ENCODE measurements at regions not wholly inside any gene's neighbourhood (a gene's known extent, or its start where the extent isn't known, plus 50 kb on each side); places are given as distances from the start of the nearest gene placed in this dataset.
"Not testable (repeated sequence)": the region's sequence is repeated elsewhere in the genome, so short reads cannot be mapped to it uniquely, and the experiment has no call there.

- TF ChIP-seq CTCF (IDR thresholded peaks at IDR 0.05; ENCODE audit: extremely low read depth, low read depth, low read length) = no peak
- no peak overlapping the region for H2AFZ ChIP-seq (ENCODE audit: low read length)
- no peaks in the 10 kb centered on the region for H3K4me1 ChIP-seq (ENCODE audit: insufficient read depth, low read length)
- no peak overlapping the region for H3K27ac ChIP-seq (ENCODE audit: low read depth, low read length)
- no peak for DNase-seq (ENCODE audit: insufficient read length, low spot score, missing footprints)
- no peak overlapping the region for H3K4me3 ChIP-seq (ENCODE audit: insufficient read depth, low read length)
- no peaks in the 10 kb centered on the region for H3K79me2 ChIP-seq (ENCODE audit: insufficient read depth, low read length)
- H4K20me1 ChIP-seq (ENCODE audit: insufficient read depth, low read length) = no peaks in the 10 kb centered on the region
- H3K9me3 ChIP-seq (ENCODE audit: low read depth, low read length) = no peaks in the 10 kb centered on the region
- no peaks in the 10 kb centered on the region for H3K27me3 ChIP-seq (ENCODE audit: insufficient read depth, low read length)
- H3K36me3 ChIP-seq (ENCODE audit: insufficient read depth, low read length) = no peaks in the 10 kb centered on the region
- no peak overlapping the region for H3K4me2 ChIP-seq (ENCODE audit: insufficient read depth, low read length)
These were observed 512.0 kb downstream of the DACH1 start for GRCh38 chr13:71355010-71355409.

GRCh38 chr13:71350886-71351285 lies 516.1 kb downstream of the DACH1 start:
- Histone ChIP-seq H3K27ac (ENCODE audit: low read depth, low read length) (no peak overlapping the region), H3K36me3 (ENCODE audit: insufficient read depth, low read length) (no peaks in the 10 kb centered on the region), H4K20me1 (ENCODE audit: insufficient read depth, low read length) (no peaks in the 10 kb centered on the region), H3K4me2 (ENCODE audit: insufficient read depth, low read length) (no peak overlapping the region), H3K4me3 (ENCODE audit: insufficient read depth, low read length) (no peak overlapping the region), H3K9me3 (ENCODE audit: low read depth, low read length) (no peaks in the 10 kb centered on the region), H3K4me1 (ENCODE audit: insufficient read depth, low read length) (no peaks in the 10 kb centered on the region), H3K79me2 (ENCODE audit: insufficient read depth, low read length) (no peaks in the 10 kb centered on the region), H2AFZ (ENCODE audit: low read length) (no peak overlapping the region), H3K27me3 (ENCODE audit: insufficient read depth, low read length) (no peaks in the 10 kb centered on the region)
- no peak for TF ChIP-seq CTCF (IDR thresholded peaks at IDR 0.05; ENCODE audit: extremely low read depth, low read depth, low read length)
- DNase-seq (ENCODE audit: insufficient read length, low spot score, missing footprints) = no peak

- H3K27ac ChIP-seq (ENCODE audit: low read depth, low read length); H3K4me2 ChIP-seq (ENCODE audit: insufficient read depth, low read length); H4K20me1 ChIP-seq (ENCODE audit: insufficient read depth, low read length); H3K27me3 ChIP-seq (ENCODE audit: insufficient read depth, low read length); H3K9me3 ChIP-seq (ENCODE audit: low read depth, low read length); H3K4me3 ChIP-seq (ENCODE audit: insufficient read depth, low read length); H2AFZ ChIP-seq (ENCODE audit: low read length); H3K4me1 ChIP-seq (ENCODE audit: insufficient read depth, low read length); H3K36me3 ChIP-seq (ENCODE audit: insufficient read depth, low read length); H3K79me2 ChIP-seq (ENCODE audit: insufficient read depth, low read length); DNase-seq (ENCODE audit: insufficient read length, low spot score, missing footprints): not testable (repeated sequence)
These were observed 521.1 kb downstream of the DACH1 start for GRCh38 chr13:71345856-71346255.

GRCh38 chr13:71339736-71340135 lies 527.3 kb downstream of the DACH1 start:
- H2AFZ ChIP-seq (ENCODE audit: low read length) = no peak overlapping the region
- no peak overlapping the region for H3K27ac ChIP-seq (ENCODE audit: low read depth, low read length)
- DNase-seq (ENCODE audit: insufficient read length, low spot score, missing footprints) = no peak
- H3K4me2 ChIP-seq (ENCODE audit: insufficient read depth, low read length) = no peak overlapping the region
- H3K36me3 ChIP-seq (ENCODE audit: insufficient read depth, low read length) = no peaks in the 10 kb centered on the region
- H3K27me3 ChIP-seq (ENCODE audit: insufficient read depth, low read length) = no peaks in the 10 kb centered on the region
- no peak overlapping the region for H3K4me3 ChIP-seq (ENCODE audit: insufficient read depth, low read length)
- no peak for TF ChIP-seq CTCF (IDR thresholded peaks at IDR 0.05; ENCODE audit: extremely low read depth, low read depth, low read length)
- H3K79me2 ChIP-seq (ENCODE audit: insufficient read depth, low read length) = no peaks in the 10 kb centered on the region
- no peaks in the 10 kb centered on the region for H3K9me3 ChIP-seq (ENCODE audit: low read depth, low read length)
- no peaks in the 10 kb centered on the region for H4K20me1 ChIP-seq (ENCODE audit: insufficient read depth, low read length)
- no peaks in the 10 kb centered on the region for H3K4me1 ChIP-seq (ENCODE audit: insufficient read depth, low read length)

GRCh38 chr13:71339005-71339404 lies 528.0 kb downstream of the DACH1 start:
- no peak overlapping the region for H3K4me3 ChIP-seq (ENCODE audit: insufficient read depth, low read length)
- H3K79me2 ChIP-seq (ENCODE audit: insufficient read depth, low read length) = no peaks in the 10 kb centered on the region
- H3K36me3 ChIP-seq (ENCODE audit: insufficient read depth, low read length) = no peaks in the 10 kb centered on the region
- H4K20me1 ChIP-seq (ENCODE audit: insufficient read depth, low read length) = no peaks in the 10 kb centered on the region
- no peaks in the 10 kb centered on the region for H3K9me3 ChIP-seq (ENCODE audit: low read depth, low read length)
- no peak overlapping the region for H3K4me2 ChIP-seq (ENCODE audit: insufficient read depth, low read length)
- no peaks in the 10 kb centered on the region for H3K27me3 ChIP-seq (ENCODE audit: insufficient read depth, low read length)
- no peaks in the 10 kb centered on the region for H3K4me1 ChIP-seq (ENCODE audit: insufficient read depth, low read length)
- no peak overlapping the region for H2AFZ ChIP-seq (ENCODE audit: low read length)
- DNase-seq (ENCODE audit: insufficient read length, low spot score, missing footprints) = no peak
- TF ChIP-seq CTCF (IDR thresholded peaks at IDR 0.05; ENCODE audit: extremely low read depth, low read depth, low read length) = no peak
- H3K27ac ChIP-seq (ENCODE audit: low read depth, low read length) = no peak overlapping the region

Data from osteoblast (primary cell).